ENCODE measurements at regions not wholly inside any gene's neighbourhood (a gene's known extent, or its start where the extent isn't known, plus 50 kb on each side); places are given as distances from the start of the nearest gene placed in this dataset.
"Not testable (repeated sequence)": the region's sequence is repeated elsewhere in the genome, so short reads cannot be mapped to it uniquely, and the experiment has no call there.

DNA sequence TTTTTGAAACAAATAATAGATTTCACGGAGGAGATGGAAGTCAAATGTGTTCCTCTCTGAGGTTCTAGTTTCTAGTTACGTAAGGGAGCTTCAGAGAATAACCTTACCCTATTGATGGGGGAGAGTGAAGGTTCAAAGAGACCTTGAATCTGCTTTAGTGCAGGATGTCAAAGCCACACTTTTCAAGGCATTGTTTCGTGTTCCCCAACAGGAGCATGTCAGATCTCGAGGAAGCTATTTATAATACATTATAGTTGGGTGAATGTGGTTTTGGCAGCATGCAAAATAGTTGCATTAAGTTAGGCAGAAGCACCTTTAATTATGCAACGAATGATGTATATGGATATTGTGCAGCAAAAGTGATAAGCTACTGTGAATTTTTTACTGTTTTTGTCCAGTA lies 614.9 kb downstream of the SLC16A7 start:
- no peak overlapping the region for H3K27ac Mint-ChIP-seq (ENCODE audit: unreplicated experiment)
- H3K27me3 Mint-ChIP-seq (ENCODE audit: low read depth) = no peaks in the 10 kb centered on the region
- TF ChIP-seq, protein P1, sequence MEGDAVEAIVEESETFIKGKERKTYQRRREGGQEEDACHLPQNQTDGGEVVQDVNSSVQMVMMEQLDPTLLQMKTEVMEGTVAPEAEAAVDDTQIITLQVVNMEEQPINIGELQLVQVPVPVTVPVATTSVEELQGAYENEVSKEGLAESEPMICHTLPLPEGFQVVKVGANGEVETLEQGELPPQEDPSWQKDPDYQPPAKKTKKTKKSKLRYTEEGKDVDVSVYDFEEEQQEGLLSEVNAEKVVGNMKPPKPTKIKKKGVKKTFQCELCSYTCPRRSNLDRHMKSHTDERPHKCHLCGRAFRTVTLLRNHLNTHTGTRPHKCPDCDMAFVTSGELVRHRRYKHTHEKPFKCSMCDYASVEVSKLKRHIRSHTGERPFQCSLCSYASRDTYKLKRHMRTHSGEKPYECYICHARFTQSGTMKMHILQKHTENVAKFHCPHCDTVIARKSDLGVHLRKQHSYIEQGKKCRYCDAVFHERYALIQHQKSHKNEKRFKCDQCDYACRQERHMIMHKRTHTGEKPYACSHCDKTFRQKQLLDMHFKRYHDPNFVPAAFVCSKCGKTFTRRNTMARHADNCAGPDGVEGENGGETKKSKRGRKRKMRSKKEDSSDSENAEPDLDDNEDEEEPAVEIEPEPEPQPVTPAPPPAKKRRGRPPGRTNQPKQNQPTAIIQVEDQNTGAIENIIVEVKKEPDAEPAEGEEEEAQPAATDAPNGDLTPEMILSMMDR (conservative IDR thresholded peaks at IDR 0.05) = no peak

DNA sequence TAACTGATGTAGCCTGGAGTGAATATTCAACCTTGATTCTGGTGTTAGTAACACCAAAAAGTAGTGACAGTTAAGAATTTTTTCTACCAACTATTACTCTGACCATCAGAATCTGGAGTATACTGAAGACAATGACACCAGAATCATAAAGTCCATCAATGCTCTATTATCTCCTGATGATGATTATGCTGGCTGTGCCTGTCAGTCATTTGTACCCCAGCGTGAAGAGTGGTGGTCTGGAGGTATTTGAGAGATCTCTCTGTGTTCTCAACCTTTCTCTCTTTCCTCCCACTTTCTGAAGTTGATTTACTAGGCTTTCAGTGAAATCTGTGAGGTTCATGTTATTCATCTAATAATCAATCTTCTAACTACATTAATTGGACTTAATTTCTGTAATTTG lies 615.4 kb downstream of the SLC16A7 start:
- no peaks in the 10 kb centered on the region for H3K27me3 Mint-ChIP-seq (ENCODE audit: low read depth)
- H3K4me3 Mint-ChIP-seq = no peak overlapping the region
- no peak overlapping the region for H3K27ac Mint-ChIP-seq (ENCODE audit: unreplicated experiment)
- TF ChIP-seq, protein P1 (conservative IDR thresholded peaks at IDR 0.05) = no peak
- peaks cover 3% of the 10 kb centered on the region for H3K36me3 Mint-ChIP-seq (ENCODE audit: low read depth)
- H3K9me3 Mint-ChIP-seq = peaks cover 10% of the 10 kb centered on the region
- H3K4me1 Mint-ChIP-seq = no peaks in the 10 kb centered on the region
- no peak for DNase-seq (ENCODE audit: low read depth, low spot score)

More for the DNA sequence above, 614.9 kb downstream of the SLC16A7 start:
- Mint-ChIP-seq H3K4me1 (no peaks in the 10 kb centered on the region), H3K4me3 (no peak overlapping the region), H3K36me3 (ENCODE audit: low read depth) (peaks cover 3% of the 10 kb centered on the region), H3K9me3 (peaks cover 10% of the 10 kb centered on the region)
- no peak for DNase-seq (ENCODE audit: low read depth, low spot score)

DNA sequence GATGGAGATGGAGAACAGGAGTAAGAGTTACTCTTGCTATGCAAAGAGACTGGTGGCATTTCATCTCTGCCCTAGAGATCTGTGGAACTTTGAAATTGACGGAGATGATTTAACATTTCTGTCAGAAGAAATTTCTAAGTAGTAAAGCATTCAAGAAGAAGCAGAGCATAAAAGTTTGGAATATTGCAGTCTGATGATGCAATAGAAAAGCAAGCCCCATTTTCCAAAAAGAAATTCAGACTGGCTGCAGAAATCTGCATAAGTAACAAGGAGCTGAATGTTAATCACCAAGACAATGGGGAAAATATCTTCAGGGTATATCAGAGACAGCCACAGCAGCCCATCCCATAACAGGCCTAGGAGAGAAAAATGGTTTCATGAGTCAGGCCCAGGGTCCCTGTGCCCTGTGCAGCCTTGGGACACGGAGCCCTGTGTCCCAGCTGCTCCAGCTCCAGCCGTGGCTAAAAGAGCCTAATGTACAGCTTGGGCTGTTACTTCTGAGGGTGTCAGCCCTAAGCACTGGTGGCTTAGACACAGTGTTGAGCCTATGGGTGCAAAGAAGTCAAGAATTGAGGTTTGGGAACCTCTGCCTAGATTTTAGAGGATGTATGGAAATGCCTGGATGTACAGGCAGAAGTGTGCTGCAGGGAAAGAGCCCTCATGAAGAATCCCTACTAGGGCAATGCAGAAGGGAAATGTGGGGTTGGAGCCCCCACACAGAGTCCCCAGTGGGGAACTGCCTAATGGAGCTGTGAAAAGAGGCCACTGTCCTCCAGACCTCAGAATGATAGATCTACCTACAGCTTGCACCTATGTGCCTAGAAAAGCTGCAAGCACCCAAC lies 616.6 kb downstream of the SLC16A7 start:
- no peak for DNase-seq (ENCODE audit: low read depth, low spot score)
- no peak overlapping the region for H3K27ac Mint-ChIP-seq (ENCODE audit: unreplicated experiment)
- peaks cover 10% of the 10 kb centered on the region for H3K9me3 Mint-ChIP-seq
- H3K27me3 Mint-ChIP-seq (ENCODE audit: low read depth) = no peaks in the 10 kb centered on the region
- peaks cover 3% of the 10 kb centered on the region for H3K36me3 Mint-ChIP-seq (ENCODE audit: low read depth)
- TF ChIP-seq, protein P1 (conservative IDR thresholded peaks at IDR 0.05) = no peak
- no peaks in the 10 kb centered on the region for H3K4me1 Mint-ChIP-seq
- H3K4me3 Mint-ChIP-seq = no peak overlapping the region

DNA sequence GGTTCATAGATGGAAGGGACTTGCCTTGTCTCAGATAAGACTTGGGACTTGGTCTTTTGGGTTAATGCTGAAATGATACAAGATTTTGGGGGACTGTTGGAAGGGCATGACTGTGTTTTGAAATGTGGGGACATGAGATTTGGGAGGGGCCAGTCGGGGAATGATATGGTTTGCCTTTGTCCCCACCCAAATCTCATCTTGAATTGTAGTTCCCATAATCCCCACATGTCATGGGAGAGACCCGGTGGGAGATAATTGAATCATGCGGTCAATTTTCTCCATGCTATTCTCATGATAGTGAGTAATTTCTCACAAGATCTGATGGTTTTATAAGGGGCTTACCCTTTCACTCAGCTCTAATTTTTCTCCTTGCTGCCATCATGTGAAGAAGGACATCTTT lies 617.4 kb downstream of the SLC16A7 start:
- not testable (repeated sequence) for H3K27me3 Mint-ChIP-seq (ENCODE audit: low read depth); H3K36me3 Mint-ChIP-seq (ENCODE audit: low read depth); H3K4me3 Mint-ChIP-seq; H3K27ac Mint-ChIP-seq (ENCODE audit: unreplicated experiment); DNase-seq (ENCODE audit: low read depth, low spot score); H3K4me1 Mint-ChIP-seq
- H3K9me3 Mint-ChIP-seq = peaks cover 10% of the 10 kb centered on the region

DNA sequence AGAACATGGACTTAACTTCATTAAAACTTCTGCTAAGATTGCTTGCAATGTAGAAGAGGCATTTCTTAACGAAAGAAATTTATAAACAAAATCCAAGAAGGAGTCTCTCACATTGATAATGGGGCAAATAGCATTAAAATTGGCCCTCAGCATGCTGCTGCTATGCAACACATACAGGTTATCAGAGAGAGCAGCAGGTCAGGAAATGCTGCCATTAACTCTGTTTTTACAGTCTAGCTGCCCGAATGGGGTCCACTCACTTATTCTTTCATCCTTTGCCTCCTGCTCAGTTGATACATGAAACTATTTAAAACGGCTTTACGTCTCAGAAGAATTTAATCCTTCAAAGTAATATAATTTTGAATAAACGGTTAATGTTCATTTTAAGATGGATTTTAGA lies 620.4 kb downstream of the SLC16A7 start:
- peaks cover 10% of the 10 kb centered on the region for H3K9me3 Mint-ChIP-seq
- H3K27me3 Mint-ChIP-seq (ENCODE audit: low read depth) = no peaks in the 10 kb centered on the region
- peaks cover 3% of the 10 kb centered on the region for H3K36me3 Mint-ChIP-seq (ENCODE audit: low read depth)
- no peak overlapping the region for H3K27ac Mint-ChIP-seq (ENCODE audit: unreplicated experiment)
- no peak overlapping the region for H3K4me3 Mint-ChIP-seq
- no peak for DNase-seq (ENCODE audit: low read depth, low spot score)
- no peaks in the 10 kb centered on the region for H3K4me1 Mint-ChIP-seq
- TF ChIP-seq, protein P1 (conservative IDR thresholded peaks at IDR 0.05) = no peak

DNA sequence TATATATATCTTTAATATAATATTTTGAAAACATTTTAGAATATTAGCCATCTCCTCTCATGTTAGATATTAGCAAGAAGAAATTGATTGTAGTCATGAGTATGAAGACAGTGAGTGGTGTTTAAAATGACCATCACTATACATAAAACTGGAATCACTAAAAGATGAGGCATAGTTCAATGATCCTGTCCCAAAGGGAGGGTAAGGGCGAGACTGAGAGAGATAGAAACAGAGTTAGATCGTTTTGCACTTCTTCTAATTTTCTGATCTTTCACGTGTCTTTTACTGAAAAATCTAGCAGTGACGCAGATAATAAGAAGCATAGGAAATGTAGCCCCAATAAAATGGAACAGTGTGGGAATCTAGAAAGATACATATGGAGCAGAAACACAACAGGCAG lies 627.4 kb downstream of the SLC16A7 start:
- H3K27me3 Mint-ChIP-seq (ENCODE audit: low read depth) = no peaks in the 10 kb centered on the region
- H3K4me1 Mint-ChIP-seq = no peaks in the 10 kb centered on the region
- no peak overlapping the region for H3K4me3 Mint-ChIP-seq
- TF ChIP-seq, protein P1 (conservative IDR thresholded peaks at IDR 0.05) = no peak
- no peak overlapping the region for H3K27ac Mint-ChIP-seq (ENCODE audit: unreplicated experiment)
- H3K36me3 Mint-ChIP-seq (ENCODE audit: low read depth) = no peaks in the 10 kb centered on the region
- peaks cover 2% of the 10 kb centered on the region for H3K9me3 Mint-ChIP-seq
- no peak for DNase-seq (ENCODE audit: low read depth, low spot score)
